ENCODE measurements at regions not wholly inside any gene's neighbourhood (a gene's known extent, or its start where the extent isn't known, plus 50 kb on each side); places are given as distances from the start of the nearest gene placed in this dataset.

- no peak for TF ChIP-seq POLR2A (IDR thresholded peaks at IDR 0.05)
- TF ChIP-seq, protein P1, sequence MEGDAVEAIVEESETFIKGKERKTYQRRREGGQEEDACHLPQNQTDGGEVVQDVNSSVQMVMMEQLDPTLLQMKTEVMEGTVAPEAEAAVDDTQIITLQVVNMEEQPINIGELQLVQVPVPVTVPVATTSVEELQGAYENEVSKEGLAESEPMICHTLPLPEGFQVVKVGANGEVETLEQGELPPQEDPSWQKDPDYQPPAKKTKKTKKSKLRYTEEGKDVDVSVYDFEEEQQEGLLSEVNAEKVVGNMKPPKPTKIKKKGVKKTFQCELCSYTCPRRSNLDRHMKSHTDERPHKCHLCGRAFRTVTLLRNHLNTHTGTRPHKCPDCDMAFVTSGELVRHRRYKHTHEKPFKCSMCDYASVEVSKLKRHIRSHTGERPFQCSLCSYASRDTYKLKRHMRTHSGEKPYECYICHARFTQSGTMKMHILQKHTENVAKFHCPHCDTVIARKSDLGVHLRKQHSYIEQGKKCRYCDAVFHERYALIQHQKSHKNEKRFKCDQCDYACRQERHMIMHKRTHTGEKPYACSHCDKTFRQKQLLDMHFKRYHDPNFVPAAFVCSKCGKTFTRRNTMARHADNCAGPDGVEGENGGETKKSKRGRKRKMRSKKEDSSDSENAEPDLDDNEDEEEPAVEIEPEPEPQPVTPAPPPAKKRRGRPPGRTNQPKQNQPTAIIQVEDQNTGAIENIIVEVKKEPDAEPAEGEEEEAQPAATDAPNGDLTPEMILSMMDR (IDR thresholded peaks at IDR 0.05): no peak
These were observed 63.4 kb upstream of the SORBS2 start for GRCh38 chr4:185875316-185875907.

Data from tibial nerve (tissue), 3 donors.